Naive thymus-derived CD4-positive, alpha-beta T cell (primary cell): ENCODE measurements at regions not wholly inside any gene's neighbourhood (a gene's known extent, or its start where the extent isn't known, plus 50 kb on each side); places are given as distances from the start of the nearest gene placed in this dataset.

ENCODE experiments used
- ATAC-seq: fragments of 150-1000 bp; cut with Tn5 transposase; 2 replicates; pipeline ENCODE4 v1.10.0; 2021; ENCODE audit warnings: mild to moderate bottlenecking, moderate library complexity
- CTCF ChIA-PET: fragments of 350-600 bp; sonication (Branson Sonifier 250); formaldehyde crosslinking; loops from one replicate; lab custom pipeline; 2021; ENCODE audit warnings: antibody characterized with exemption; lab: Charles Lee
- POLR2A ChIA-PET: fragments of 350-600 bp; sonication (Branson Sonifier 250); formaldehyde crosslinking; loops from one replicate; lab custom pipeline; 2021; ENCODE audit warnings: antibody characterized with exemption, inconsistent platforms; lab: Charles Lee
- DNase-seq, 9 donors: peaks; one replicate each; pipeline versions ENCODE4 v3.0.0 to v3.0.0-alpha.2; 2020 to 2022; ENCODE audit warnings: mixed read lengths in 1 of 9
- H3K27ac ChIP-seq: one replicate; pipeline ENCODE4 v1.7.0; 2013; ENCODE audit warnings: mild to moderate bottlenecking, low read depth, low read length, moderate library complexity
- H3K27me3 ChIP-seq, 2 donors: one replicate each; pipeline ENCODE4 v1.7.0; 2013; ENCODE audit warnings: low read length in 2 of 2, mild to moderate bottlenecking in 2 of 2, moderate library complexity in 2 of 2; ENCODE audit not compliant: control insufficient read depth in 2 of 2, insufficient read depth in 2 of 2
- H3K36me3 ChIP-seq, 3 experiments: 1 replicate in 2 of 3; 2 replicates in 1 of 3; pipeline ENCODE4 v1.7.0; 2013; ENCODE audit warnings: low read length in 3 of 3, mild to moderate bottlenecking in 3 of 3, moderate library complexity in 1 of 3; ENCODE audit not compliant: insufficient read depth in 3 of 3, control insufficient read depth in 2 of 3
- H3K4me1 ChIP-seq, 2 donors: one replicate each; pipeline ENCODE4 v1.7.0; 2013; ENCODE audit warnings: low read length in 2 of 2, mild to moderate bottlenecking in 2 of 2, moderate library complexity in 1 of 2; ENCODE audit not compliant: control insufficient read depth in 2 of 2, insufficient read depth in 2 of 2
- H3K4me3 ChIP-seq: 2 replicates; pipeline ENCODE4 v1.7.0; 2013; ENCODE audit warnings: mild to moderate bottlenecking, low read length
- H3K9me3 ChIP-seq, 3 experiments: 1 replicate in 2 of 3; 2 replicates in 1 of 3; pipeline ENCODE4 v1.7.0; 2013; ENCODE audit warnings: low read length in 3 of 3; ENCODE audit not compliant: control insufficient read depth in 2 of 3
- H3K27ac Mint-ChIP-seq, 9 donors: one replicate each; pipeline ENCODE4 v1.8.0; 2020 to 2022; ENCODE audit warnings: mixed read lengths in 9 of 9, mild to moderate bottlenecking in 8 of 9, moderate library complexity in 5 of 9, inconsistent platforms in 2 of 9
- H3K27me3 Mint-ChIP-seq, 5 donors: one replicate each; pipeline ENCODE4 v1.8.0; 2021 to 2022; ENCODE audit warnings: mixed read lengths in 5 of 5, mild to moderate bottlenecking in 1 of 5
- H3K36me3 Mint-ChIP-seq, 5 donors: one replicate each; pipeline ENCODE4 v1.8.0; 2020 to 2022; ENCODE audit warnings: mixed read lengths in 5 of 5, mild to moderate bottlenecking in 3 of 5, inconsistent platforms in 1 of 5
- H3K4me1 Mint-ChIP-seq, 7 donors: one replicate each; pipeline ENCODE4 v1.8.0; 2020 to 2022; ENCODE audit warnings: mixed read lengths in 7 of 7, mild to moderate bottlenecking in 3 of 7, inconsistent platforms in 1 of 7
- H3K4me3 Mint-ChIP-seq, 10 donors: one replicate each; pipeline ENCODE4 v1.8.0; 2020 to 2022; ENCODE audit warnings: mild to moderate bottlenecking in 10 of 10, mixed read lengths in 10 of 10, moderate library complexity in 6 of 10, inconsistent platforms in 2 of 10
- H3K9me3 Mint-ChIP-seq, 11 donors: one replicate each; pipeline ENCODE4 v1.8.0; 2020 to 2022; ENCODE audit warnings: mixed read lengths in 11 of 11, mild to moderate bottlenecking in 4 of 11, inconsistent platforms in 1 of 11, moderate library complexity in 1 of 11
- intact Hi-C, 2 donors: fragments of 100-400 bp; cut with micrococcal nuclease; formaldehyde crosslinking; loops; one replicate each; pipeline ENCODE4 v1.15.1; 2023

DNA sequence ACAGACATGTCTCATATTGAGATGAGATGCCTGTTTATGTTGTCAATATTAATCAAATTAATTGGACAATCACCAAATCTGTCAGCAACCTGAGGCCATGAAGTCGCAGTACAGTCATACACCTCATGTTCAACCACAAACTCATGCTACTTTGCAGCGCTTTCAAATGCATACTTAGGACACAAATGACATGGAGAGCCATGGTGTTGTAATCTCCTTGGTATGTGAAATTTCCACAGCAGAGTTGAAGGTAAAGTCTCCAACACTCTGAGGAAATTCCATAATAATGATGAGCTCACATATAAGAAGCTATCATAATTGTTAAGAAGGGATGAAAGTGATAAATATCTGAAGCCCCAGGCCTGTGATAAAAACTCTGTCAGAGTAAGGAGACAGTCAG is 873.9 kb downstream of the MCTP2 start:
- CTCF ChIA-PET = no interaction called here

DNA sequence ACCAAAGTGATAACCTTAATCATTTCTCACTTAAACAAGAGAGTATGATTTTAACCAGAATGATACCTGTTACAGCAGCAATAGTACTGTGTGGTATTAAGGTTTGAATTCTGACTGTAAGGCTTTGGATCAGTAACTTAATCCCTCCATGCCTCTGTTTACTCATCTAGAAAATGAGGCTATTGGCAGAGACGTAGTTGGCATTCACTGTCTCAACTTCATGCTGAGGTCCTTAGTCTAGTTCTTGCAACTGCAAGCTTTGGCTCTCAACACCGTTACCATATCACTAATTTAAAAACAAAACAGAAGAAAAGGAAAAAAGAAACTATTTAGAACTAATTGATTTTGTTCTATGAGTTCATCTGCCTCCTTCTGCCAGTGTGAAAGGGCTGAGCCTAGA is 875.4 kb downstream of the MCTP2 start:
- peaks cover 0 to 1% (median 0%) of the 10 kb centered on the region in 11 donors for H3K9me3 Mint-ChIP-seq
- DNase-seq (no peak), ATAC-seq (no peak)
- peaks cover 0 to 4% (median 0%) of the 10 kb centered on the region in 5 donors for H3K27me3 Mint-ChIP-seq
- intact Hi-C loops = no loop called here
- H3K27me3 ChIP-seq = no peaks in the 10 kb centered on the region
- H3K9me3 ChIP-seq = no peaks in the 10 kb centered on the region
- POLR2A ChIA-PET = no interaction called here
- H3K36me3 Mint-ChIP-seq = no peaks in the 10 kb centered on the region
- no peak overlapping the region for H3K27ac ChIP-seq
- H3K4me3 Mint-ChIP-seq = no peak overlapping the region
- H3K4me1 Mint-ChIP-seq = no peaks in the 10 kb centered on the region
- no peak overlapping the region for H3K27ac Mint-ChIP-seq
- no peaks in the 10 kb centered on the region for H3K36me3 ChIP-seq
- CTCF ChIA-PET = no interaction called here
- no peak overlapping the region for H3K4me3 ChIP-seq
- no peaks in the 10 kb centered on the region for H3K4me1 ChIP-seq

More for the DNA sequence above, 873.9 kb downstream of the MCTP2 start:
- POLR2A ChIA-PET = no interaction called here
- Mint-ChIP-seq H3K9me3 (peaks cover 0 to 7% (median 0%) of the 10 kb centered on the region in 11 donors), H3K4me3 (no peak overlapping the region), H3K27ac (no peak overlapping the region), H3K4me1 (no peaks in the 10 kb centered on the region), H3K27me3 (peaks cover 0 to 4% (median 0%) of the 10 kb centered on the region in 5 donors), H3K36me3 (no peaks in the 10 kb centered on the region)
- H3K27me3 ChIP-seq = no peaks in the 10 kb centered on the region
- H3K27ac ChIP-seq = no peak overlapping the region
- no peaks in the 10 kb centered on the region for H3K36me3 ChIP-seq
- intact Hi-C loops = no loop called here
- ATAC-seq (no peak), DNase-seq (no peak)
- H3K4me1 ChIP-seq = no peaks in the 10 kb centered on the region
- no peak overlapping the region for H3K4me3 ChIP-seq
- no peaks in the 10 kb centered on the region for H3K9me3 ChIP-seq

DNA sequence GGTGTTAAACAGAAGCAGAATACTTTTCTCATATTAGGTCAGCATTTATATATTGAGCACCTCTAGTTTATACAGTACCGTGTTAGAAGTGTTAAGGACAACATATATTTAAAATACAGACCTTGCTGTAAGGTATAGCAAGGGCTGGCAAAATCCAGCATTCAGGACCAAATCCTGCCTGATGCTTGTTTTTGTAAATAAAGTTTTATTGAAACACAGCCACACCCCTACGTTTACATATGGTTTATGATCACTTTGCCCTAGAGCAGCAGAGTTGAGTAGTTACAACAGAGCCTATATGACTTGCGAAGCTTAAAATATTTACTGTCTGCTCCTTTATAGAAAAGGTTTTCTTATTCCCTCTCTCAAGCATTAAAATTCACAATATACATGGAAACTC is 877.3 kb downstream of the MCTP2 start:
- H3K36me3 ChIP-seq = no peaks in the 10 kb centered on the region
- ChIA-PET CTCF (no interaction called here), POLR2A (no interaction called here)
- H3K27ac Mint-ChIP-seq = no peak overlapping the region
- peaks cover 0 to 3% (median 0%) of the 10 kb centered on the region in 11 donors for H3K9me3 Mint-ChIP-seq
- H3K27me3 Mint-ChIP-seq = peaks cover 0 to 9% (median 0%) of the 10 kb centered on the region in 5 donors
- H3K27me3 ChIP-seq = no peaks in the 10 kb centered on the region
- H3K27ac ChIP-seq = no peak overlapping the region
- no peaks in the 10 kb centered on the region for H3K9me3 ChIP-seq
- ATAC-seq = no peak
- H3K4me3 Mint-ChIP-seq = no peak overlapping the region
- no peaks in the 10 kb centered on the region for H3K36me3 Mint-ChIP-seq
- no peaks in the 10 kb centered on the region for H3K4me1 ChIP-seq
- DNase-seq = no peak
- H3K4me3 ChIP-seq = no peak overlapping the region
- intact Hi-C loops = no loop called here
- H3K4me1 Mint-ChIP-seq = no peaks in the 10 kb centered on the region

DNA sequence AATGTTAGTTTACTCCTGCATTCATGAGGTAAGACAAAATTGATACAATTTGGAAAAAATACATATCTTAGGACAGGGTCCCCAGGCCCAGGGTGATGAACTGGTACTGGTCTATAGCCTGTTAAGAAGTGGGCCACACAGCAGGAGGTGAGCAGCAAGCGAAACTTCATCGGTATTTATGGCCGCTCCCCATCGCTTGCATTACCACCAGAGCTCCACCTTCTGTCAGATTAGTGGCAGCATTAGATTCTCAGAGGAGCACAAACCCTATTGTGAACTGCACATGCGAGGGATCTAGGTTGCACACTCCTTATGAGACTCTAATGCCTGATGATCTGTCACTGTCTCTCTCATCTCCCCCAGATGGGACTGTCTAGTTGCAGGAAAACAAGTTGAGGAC is 880.6 kb downstream of the MCTP2 start:
- DNase-seq (no peak), ATAC-seq (no peak)
- no peaks in the 10 kb centered on the region for H3K4me1 Mint-ChIP-seq
- Histone ChIP-seq H3K36me3 (no peaks in the 10 kb centered on the region), H3K27me3 (no peaks in the 10 kb centered on the region), H3K4me1 (no peaks in the 10 kb centered on the region), H3K9me3 (no peaks in the 10 kb centered on the region), H3K4me3 (no peak overlapping the region), H3K27ac (no peak overlapping the region)
- H3K27ac Mint-ChIP-seq = no peak overlapping the region
- peaks cover 0 to 3% (median 0%) of the 10 kb centered on the region in 11 donors for H3K9me3 Mint-ChIP-seq
- intact Hi-C loops = no loop called here
- ChIA-PET POLR2A (no interaction called here), CTCF (no interaction called here)
- peaks cover 0 to 17% (median 0%) of the 10 kb centered on the region in 5 donors for H3K27me3 Mint-ChIP-seq
- H3K4me3 Mint-ChIP-seq = no peak overlapping the region
- H3K36me3 Mint-ChIP-seq = no peaks in the 10 kb centered on the region

DNA sequence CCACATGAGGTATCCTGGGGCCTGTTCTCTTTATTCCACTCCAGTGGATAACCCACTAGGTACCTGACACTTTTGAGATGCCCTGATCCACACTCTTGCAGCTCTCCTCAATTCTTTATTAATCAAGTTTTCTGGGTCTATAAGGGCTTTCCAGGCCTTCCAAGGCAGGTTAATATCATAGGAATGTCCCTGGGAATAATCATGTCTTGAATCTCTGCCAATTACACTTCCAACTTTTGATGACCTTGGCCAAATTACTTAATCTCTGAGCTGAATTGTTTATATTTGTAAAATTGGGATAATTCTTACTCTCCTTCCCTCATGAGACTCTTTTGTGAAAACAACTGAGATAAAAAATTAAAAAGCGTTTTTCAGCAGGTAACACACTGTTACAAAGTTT is 881.7 kb downstream of the MCTP2 start:
- H3K27ac Mint-ChIP-seq = no peak overlapping the region
- H3K36me3 Mint-ChIP-seq = no peaks in the 10 kb centered on the region
- CTCF ChIA-PET = no interaction called here
- H3K9me3 Mint-ChIP-seq = peaks cover 0 to 3% (median 0%) of the 10 kb centered on the region in 11 donors
- POLR2A ChIA-PET = no interaction called here
- Histone ChIP-seq H3K4me3 (no peak overlapping the region), H3K27me3 (no peaks in the 10 kb centered on the region), H3K9me3 (no peaks in the 10 kb centered on the region), H3K36me3 (no peaks in the 10 kb centered on the region), H3K4me1 (no peaks in the 10 kb centered on the region), H3K27ac (no peak overlapping the region)
- H3K27me3 Mint-ChIP-seq = peaks cover 0 to 17% (median 0%) of the 10 kb centered on the region in 5 donors
- no peak overlapping the region for H3K4me3 Mint-ChIP-seq
- DNase-seq = no peak
- intact Hi-C loops = no loop called here
- H3K4me1 Mint-ChIP-seq = no peaks in the 10 kb centered on the region
- no peak for ATAC-seq

DNA sequence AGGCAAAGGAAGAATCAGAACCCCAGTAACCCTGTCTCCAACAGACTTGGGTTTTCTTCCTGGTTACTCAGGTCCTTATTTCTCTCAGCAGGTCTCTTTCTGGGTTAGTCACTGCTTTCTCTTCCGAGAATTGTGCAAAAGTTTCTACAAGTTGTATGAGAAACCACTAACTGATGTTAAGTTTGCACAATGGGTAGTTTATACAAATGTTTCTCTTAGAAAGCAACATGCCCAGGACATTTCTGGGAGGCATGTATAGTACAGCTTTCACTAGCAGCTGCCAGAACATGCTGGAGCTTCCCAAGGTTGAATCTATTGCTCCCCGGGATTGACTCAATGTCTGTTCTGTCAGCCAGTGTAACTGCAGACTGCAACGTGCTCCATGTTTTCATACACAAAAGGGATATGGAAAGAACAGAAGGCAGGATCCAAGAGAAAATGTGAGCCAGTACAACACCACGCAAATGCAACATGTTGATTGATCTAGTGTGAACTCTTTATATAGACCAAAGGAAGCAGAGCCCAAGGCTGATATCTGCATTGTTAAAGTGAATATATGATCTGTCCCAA is 887.8 kb downstream of the MCTP2 start:
- H3K36me3 ChIP-seq = no peaks in the 10 kb centered on the region
- no peaks in the 10 kb centered on the region for H3K4me1 ChIP-seq
- no peaks in the 10 kb centered on the region for H3K27me3 ChIP-seq
- no peak overlapping the region for H3K4me3 ChIP-seq
- ATAC-seq (no peak), DNase-seq (no peak)
- no peak overlapping the region for H3K4me3 Mint-ChIP-seq
- peaks cover 0 to 13% (median 0%) of the 10 kb centered on the region in 5 donors for H3K27me3 Mint-ChIP-seq
- intact Hi-C loops = no loop called here
- H3K9me3 Mint-ChIP-seq = no peaks in the 10 kb centered on the region
- no peaks in the 10 kb centered on the region for H3K9me3 ChIP-seq
- POLR2A ChIA-PET = no interaction called here
- CTCF ChIA-PET = no interaction called here
- no peak overlapping the region for H3K27ac Mint-ChIP-seq
- no peaks in the 10 kb centered on the region for H3K36me3 Mint-ChIP-seq
- no peaks in the 10 kb centered on the region for H3K4me1 Mint-ChIP-seq
- no peak overlapping the region for H3K27ac ChIP-seq

DNA sequence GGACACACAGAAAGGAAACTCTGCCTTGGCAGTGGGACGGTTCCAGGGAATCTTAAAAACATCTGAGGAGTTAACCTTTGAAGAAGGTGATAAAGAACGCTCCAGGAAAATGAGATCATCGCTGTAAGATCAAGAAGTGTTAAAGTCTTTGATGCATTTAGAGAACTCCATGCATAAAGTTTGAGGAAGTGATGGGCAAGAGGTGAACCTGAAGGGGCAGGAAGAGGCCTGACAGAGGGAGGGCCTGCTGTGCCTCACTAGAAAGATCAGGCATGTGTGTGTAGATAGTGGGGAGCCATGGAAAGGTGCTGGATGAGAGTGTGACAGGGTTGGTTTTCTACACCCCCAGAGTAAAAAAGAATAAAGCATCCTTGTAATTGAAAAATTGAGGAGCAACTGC is 889.2 kb downstream of the MCTP2 start:
- peaks cover 0 to 13% (median 0%) of the 10 kb centered on the region in 5 donors for H3K27me3 Mint-ChIP-seq
- no peak overlapping the region for H3K27ac Mint-ChIP-seq
- Histone ChIP-seq H3K36me3 (no peaks in the 10 kb centered on the region), H3K4me1 (no peaks in the 10 kb centered on the region), H3K27me3 (no peaks in the 10 kb centered on the region), H3K27ac (no peak overlapping the region), H3K4me3 (no peak overlapping the region), H3K9me3 (no peaks in the 10 kb centered on the region)
- ATAC-seq = no peak
- H3K36me3 Mint-ChIP-seq = no peaks in the 10 kb centered on the region
- intact Hi-C loops = no loop called here
- CTCF ChIA-PET = no interaction called here
- H3K4me3 Mint-ChIP-seq = no peak overlapping the region
- no peaks in the 10 kb centered on the region for H3K9me3 Mint-ChIP-seq
- no peak for DNase-seq
- POLR2A ChIA-PET = no interaction called here
- H3K4me1 Mint-ChIP-seq = no peaks in the 10 kb centered on the region
